HepG2 (cell line): ENCODE measurements at regions not wholly inside any gene's neighbourhood (a gene's known extent, or its start where the extent isn't known, plus 50 kb on each side); places are given as distances from the start of the nearest gene placed in this dataset.

Source experiments
- ATAC-seq: fragments of 200-7000 bp; cut with Tn5 transposase; 3 replicates; pipeline ENCODE4 v1.9.1; 2020; ENCODE audit warnings: mild to moderate bottlenecking, moderate library complexity
- BruUV-seq: library from RNA; stranded (reverse); fragments of 400-500 nt; replicated peaks from 2 replicates; lab custom pipeline; 2021; lab: Mats Ljungman, UMichigan
- CTCF ChIA-PET: fragments of 300-600 bp; formaldehyde crosslinking; extraction: SDS; loops from one replicate; lab custom pipeline; 2021; ENCODE audit warnings: low total read pairs, inconsistent platforms, low intra/inter-chr PET ratio; lab: Yijun Ruan, JAX
- POLR2A ChIA-PET: fragments of 350-600 bp; sonication (Branson Sonifier 250); formaldehyde crosslinking; loops from one replicate; lab custom pipeline; 2020; ENCODE audit warnings: antibody characterized with exemption, inconsistent platforms; lab: Yijun Ruan, JAX
- DNase-seq: peaks from one replicate; pipeline ENCODE4 v3.0.0-alpha.2; 2015; ENCODE audit warnings: low spot score
- FAIRE-seq: peaks from 3 replicates; lab custom pipeline; 2011; peaks lifted over from hg19 to GRCh38; lab: Jason Lieb, UNC
- H2AFZ ChIP-seq: one replicate; pipeline ENCODE4 v1.6.1; 2011; ENCODE audit warnings: low read length, inconsistent platforms
- H3K27ac ChIP-seq: fragments of 300-600 bp; 3 replicates; pipeline ENCODE4 v1.8.0; 2011; ENCODE audit warnings: mixed run types, mild to moderate bottlenecking, mixed read lengths, low read length, inconsistent platforms; ENCODE audit not compliant: insufficient read depth; ENCODE audit errors: extremely low read length
- H3K27me3 ChIP-seq, 2 experiments: fragments of 200-600 bp in 1 of 2; 2 replicates in 1 of 2; 3 replicates in 1 of 2; pipeline versions ENCODE4 v1.6.0 to v1.8.0; 2011; ENCODE audit warnings: low read length in 2 of 2, mild to moderate bottlenecking in 2 of 2, moderate library complexity in 2 of 2, inconsistent platforms in 1 of 2; ENCODE audit not compliant: insufficient read depth in 2 of 2, control insufficient read depth in 1 of 2
- H3K36me3 ChIP-seq, 2 experiments: fragments of 200-600 bp in 1 of 2; replicated peaks in 1 of 2; 2 replicates in 1 of 2; 3 replicates in 1 of 2; pipeline versions ENCODE4 v1.5.1 to v1.8.0; 2011; ENCODE audit warnings: low read length in 2 of 2, inconsistent platforms in 1 of 2; ENCODE audit not compliant: insufficient read depth in 2 of 2, control insufficient read depth in 1 of 2
- H3K4me1 ChIP-seq: 2 replicates; pipeline ENCODE4 v1.5.1; 2012; ENCODE audit warnings: low read length, inconsistent platforms; ENCODE audit not compliant: insufficient read depth
- H3K4me2 ChIP-seq: 2 replicates; pipeline ENCODE4 v1.6.0; 2011; ENCODE audit warnings: low read depth, low read length, inconsistent platforms
- H3K4me3 ChIP-seq, 3 experiments: fragments of 200-600 bp in 1 of 3; sonication (generic), shearing (Covaris generic) in 1 of 3; replicated peaks in 1 of 3; 2 replicates each; pipeline ENCODE4 v1.5.1; 2011 to 2016; ENCODE audit warnings: low read length in 3 of 3, inconsistent platforms in 2 of 3, low read depth in 2 of 3, mild to moderate bottlenecking in 2 of 3, control low read depth in 1 of 3, mixed read lengths in 1 of 3; ENCODE audit not compliant: insufficient read depth in 1 of 3
- H3K79me2 ChIP-seq: one replicate; pipeline ENCODE4 v1.6.1; 2011; ENCODE audit warnings: low read length, inconsistent platforms; ENCODE audit not compliant: insufficient read depth
- H3K9ac ChIP-seq: 2 replicates; pipeline ENCODE4 v1.6.0; 2011; ENCODE audit warnings: mild to moderate bottlenecking, low read depth, low read length, inconsistent platforms; ENCODE audit not compliant: insufficient read depth
- H3K9me3 ChIP-seq: 2 replicates; pipeline ENCODE4 v1.5.1; 2012; ENCODE audit warnings: mild to moderate bottlenecking, low read length
- H4K20me1 ChIP-seq: 2 replicates; pipeline ENCODE4 v1.6.0; 2011; ENCODE audit warnings: inconsistent platforms, mild to moderate bottlenecking, low read length, moderate library complexity; ENCODE audit not compliant: insufficient read depth
- ELF4 ChIP-seq: sonication (generic); formaldehyde crosslinking; IDR thresholded peaks from 2 replicates; pipeline ENCODE4 v1.5.0; 2020; ENCODE audit warnings: missing genetic modification reagents, mild to moderate bottlenecking, moderate library complexity, borderline replicate concordance
- KMT2A ChIP-seq: sonication (generic); formaldehyde crosslinking; IDR thresholded peaks from 2 replicates; pipeline ENCODE4 v1.4.0; 2020; ENCODE audit warnings: missing genetic modification reagents
- MAFK ChIP-seq, 2 experiments: IDR thresholded peaks in 1 of 2; conservative IDR thresholded peaks in 1 of 2; 2 replicates each; pipeline ENCODE4 v1.6.1; 2011; ENCODE audit warnings: improper control_type of control experiment in 2 of 2, low read length in 2 of 2
- NFIB ChIP-seq: sonication (generic); formaldehyde crosslinking; IDR thresholded peaks from 2 replicates; pipeline ENCODE4 v1.9.0; 2021; ENCODE audit warnings: missing genetic modification reagents, mild to moderate bottlenecking, borderline replicate concordance
- PAWR ChIP-seq: sonication (generic); formaldehyde crosslinking; IDR thresholded peaks from 2 replicates; pipeline ENCODE4 v1.4.0; 2020; ENCODE audit warnings: missing genetic modification reagents, mild to moderate bottlenecking, borderline replicate concordance
- ZKSCAN1 ChIP-seq: fragments of 150-350 bp; IDR thresholded peaks from 2 replicates; pipeline ENCODE4 v1.6.1; 2014; ENCODE audit warnings: low read length
- ZMYM4 ChIP-seq: sonication (generic); formaldehyde crosslinking; IDR thresholded peaks from 2 replicates; pipeline ENCODE4 v1.8.1; 2023; ENCODE audit warnings: mild to moderate bottlenecking, missing genetic modification reagents
- ZNF12 ChIP-seq: sonication (generic); formaldehyde crosslinking; IDR thresholded peaks from 2 replicates; pipeline ENCODE4 v1.5.0; 2020; ENCODE audit warnings: missing genetic modification reagents
- ZNF20 ChIP-seq: sonication (generic); formaldehyde crosslinking; IDR thresholded peaks from 2 replicates; pipeline ENCODE4 v1.4.0; 2020; ENCODE audit warnings: mild to moderate bottlenecking, moderate library complexity, missing genetic modification reagents
- ZNF331 ChIP-seq: sonication (generic); formaldehyde crosslinking; IDR thresholded peaks from 2 replicates; pipeline ENCODE4 v1.4.0; 2020; ENCODE audit warnings: missing genetic modification reagents
- ZNF549 ChIP-seq: sonication (generic); formaldehyde crosslinking; IDR thresholded peaks from 2 replicates; pipeline ENCODE4 v1.5.0; 2020; ENCODE audit warnings: missing genetic modification reagents
- ZNF781 ChIP-seq: sonication (generic); formaldehyde crosslinking; IDR thresholded peaks from 2 replicates; pipeline ENCODE4 v1.5.1; 2020; ENCODE audit warnings: borderline replicate concordance, mild to moderate bottlenecking, missing genetic modification reagents; ENCODE audit errors: not compliant biosample characterization
- WGBS: methylation state at CpG from one replicate; pipeline ENCODE4 v1.1.6; 2017; ENCODE audit warnings: low lambda C conversion rate; 5-methylcytosine and 5-hydroxymethylcytosine counted together
- in situ Hi-C: cut with HindIII; loops from 2 replicates; pipeline ENCODE4 v1.10.0; 2017; ENCODE audit warnings: low pct_unique_long_range_greater_than_20kb; ENCODE audit not compliant: extremely low pct_ligation_motif_present
- intact Hi-C: fragments of 100-400 bp; cut with micrococcal nuclease; formaldehyde crosslinking; loops from one replicate; pipeline ENCODE4 v1.10.0; 2022; ENCODE audit not compliant: unreplicated experiment
- TF ChIP-seq, protein P1 (sequence below): sonication (generic); formaldehyde crosslinking; IDR thresholded peaks from 2 replicates; pipeline ENCODE4 v1.4.0; 2020; ENCODE audit warnings: missing genetic modification reagents
- TF ChIP-seq, protein P2 (sequence below): sonication (generic); formaldehyde crosslinking; IDR thresholded peaks from 2 replicates; pipeline ENCODE4 v1.8.1; 2023; ENCODE audit warnings: missing genetic modification reagents, inconsistent platforms, borderline replicate concordance
- TF ChIP-seq, protein P3 (sequence below): IDR thresholded peaks from 2 replicates; pipeline ENCODE4 v1.6.1; 2016; ENCODE audit warnings: mild to moderate bottlenecking

DNA sequence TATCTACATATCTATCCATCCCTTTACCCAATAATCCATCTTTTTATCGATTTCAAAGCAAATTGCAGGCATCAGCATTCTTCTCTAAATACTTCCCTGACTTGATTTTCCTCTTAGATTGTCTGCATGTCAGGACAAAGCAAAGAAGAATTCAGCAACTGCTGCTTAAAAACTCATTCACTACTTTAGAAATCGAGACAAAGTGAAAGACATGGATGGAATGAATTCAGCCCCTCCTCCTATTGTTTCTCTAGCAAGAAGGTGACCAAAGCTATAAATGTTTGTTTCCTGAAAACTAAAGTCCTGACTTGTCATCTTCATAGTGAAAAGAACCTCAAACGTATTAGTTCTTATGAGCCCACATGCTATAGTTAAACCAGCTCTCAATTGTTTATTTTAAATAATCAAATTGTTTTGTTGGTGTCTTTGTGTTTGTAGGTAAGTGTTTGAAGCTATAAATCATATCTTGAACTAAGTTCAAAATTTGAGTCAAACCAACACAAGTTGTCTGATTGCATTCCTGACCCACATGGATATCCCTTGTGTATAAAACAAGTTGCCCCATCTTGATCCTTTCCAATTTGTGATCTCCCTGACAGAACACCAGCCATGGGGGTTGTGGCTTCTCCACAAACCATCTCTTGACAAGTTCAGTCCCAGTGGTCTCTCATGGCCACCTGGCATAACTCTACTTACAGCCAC lies 58.6 kb upstream of the ARHGAP5 start (continued):
- TF ChIP-seq, protein P1, sequence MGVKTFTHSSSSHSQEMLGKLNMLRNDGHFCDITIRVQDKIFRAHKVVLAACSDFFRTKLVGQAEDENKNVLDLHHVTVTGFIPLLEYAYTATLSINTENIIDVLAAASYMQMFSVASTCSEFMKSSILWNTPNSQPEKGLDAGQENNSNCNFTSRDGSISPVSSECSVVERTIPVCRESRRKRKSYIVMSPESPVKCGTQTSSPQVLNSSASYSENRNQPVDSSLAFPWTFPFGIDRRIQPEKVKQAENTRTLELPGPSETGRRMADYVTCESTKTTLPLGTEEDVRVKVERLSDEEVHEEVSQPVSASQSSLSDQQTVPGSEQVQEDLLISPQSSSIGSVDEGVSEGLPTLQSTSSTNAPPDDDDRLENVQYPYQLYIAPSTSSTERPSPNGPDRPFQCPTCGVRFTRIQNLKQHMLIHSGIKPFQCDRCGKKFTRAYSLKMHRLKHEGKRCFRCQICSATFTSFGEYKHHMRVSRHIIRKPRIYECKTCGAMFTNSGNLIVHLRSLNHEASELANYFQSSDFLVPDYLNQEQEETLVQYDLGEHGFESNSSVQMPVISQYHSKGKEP (CRISPR knock-in tag): no peak
- TF ChIP-seq, protein P2, sequence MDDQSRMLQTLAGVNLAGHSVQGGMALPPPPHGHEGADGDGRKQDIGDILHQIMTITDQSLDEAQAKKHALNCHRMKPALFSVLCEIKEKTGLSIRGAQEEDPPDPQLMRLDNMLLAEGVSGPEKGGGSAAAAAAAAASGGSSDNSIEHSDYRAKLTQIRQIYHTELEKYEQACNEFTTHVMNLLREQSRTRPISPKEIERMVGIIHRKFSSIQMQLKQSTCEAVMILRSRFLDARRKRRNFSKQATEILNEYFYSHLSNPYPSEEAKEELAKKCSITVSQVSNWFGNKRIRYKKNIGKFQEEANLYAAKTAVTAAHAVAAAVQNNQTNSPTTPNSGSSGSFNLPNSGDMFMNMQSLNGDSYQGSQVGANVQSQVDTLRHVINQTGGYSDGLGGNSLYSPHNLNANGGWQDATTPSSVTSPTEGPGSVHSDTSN (CRISPR knock-in tag): no peak
- TF ChIP-seq MAFK (conservative IDR thresholded peaks at IDR 0.05 in 1 of 2, IDR thresholded peaks at IDR 0.05 in 1 of 2; ENCODE audit: low read length in 2 of 2) (peak; percentile 45 to 54; a peak in 3 of 4 replicates), PAWR (no peak), ZNF12 (CRISPR knock-in tag) (no peak), ZMYM4 (no peak)

DNA sequence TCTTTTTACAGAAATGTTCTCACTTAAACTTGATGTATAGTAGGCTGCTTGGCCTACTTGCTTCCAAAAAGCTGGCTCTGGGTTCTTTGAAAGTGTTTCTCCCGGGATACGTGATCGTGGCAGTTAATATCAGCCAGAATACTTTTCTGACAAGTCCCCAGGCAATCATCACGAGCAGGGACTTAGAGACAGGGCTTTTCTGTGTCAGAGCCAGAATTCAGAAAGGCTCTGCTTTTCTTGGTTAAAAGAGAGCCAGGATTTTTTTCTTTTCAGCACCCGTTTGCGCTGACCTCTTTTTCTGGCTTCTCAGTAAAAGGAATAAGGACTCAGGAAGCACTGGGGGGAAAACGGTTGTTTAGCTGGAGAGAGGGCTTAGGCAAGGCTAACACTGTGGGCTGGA lies 57.8 kb upstream of the ARHGAP5 start:
- Histone ChIP-seq H3K9me3 (0 out of 2 replicates have a peak, but pooled peaks cover 11% of the 10 kb centered on the region), H3K4me2 (no peak overlapping the region), H2AFZ (no peak overlapping the region), H3K4me1 (peaks cover 6% of the 10 kb centered on the region; the same call in 1 of the 2 replicates), H4K20me1 (no peaks in the 10 kb centered on the region), H3K79me2 (no peaks in the 10 kb centered on the region), H3K9ac (no peak overlapping the region), H3K27me3 (peaks cover 0 to 4% of the 10 kb centered on the region in 2 experiments; a peak in 1 of 5 replicates), H3K4me3 (no peak overlapping the region), H3K27ac (no peak overlapping the region), H3K36me3 (no peaks in the 10 kb centered on the region)
- WGBS: 27% methylated on average over 7 of the region's 7 CpGs
- DNase-seq (no peak), ATAC-seq (no peak), FAIRE-seq (no peak)
- ChIA-PET CTCF (no interaction called here), POLR2A (interaction anchor here (1.4 kb wide), 1 partner anchor 58 kb away, joined by 4 read pairs; the partner anchor contains the start of gene ARHGAP5)
- no TSS peak for BruUV-seq
- TF ChIP-seq ZNF781 (CRISPR knock-in tag): no peak
- no peak for TF ChIP-seq ZKSCAN1
- TF ChIP-seq ELF4: no peak
- no peak for TF ChIP-seq ZNF20
- TF ChIP-seq ZNF549 (CRISPR knock-in tag): no peak
- TF ChIP-seq NFIB (CRISPR knock-in tag): no peak
- TF ChIP-seq KMT2A (CRISPR knock-in tag): no peak
- TF ChIP-seq, protein P3, sequence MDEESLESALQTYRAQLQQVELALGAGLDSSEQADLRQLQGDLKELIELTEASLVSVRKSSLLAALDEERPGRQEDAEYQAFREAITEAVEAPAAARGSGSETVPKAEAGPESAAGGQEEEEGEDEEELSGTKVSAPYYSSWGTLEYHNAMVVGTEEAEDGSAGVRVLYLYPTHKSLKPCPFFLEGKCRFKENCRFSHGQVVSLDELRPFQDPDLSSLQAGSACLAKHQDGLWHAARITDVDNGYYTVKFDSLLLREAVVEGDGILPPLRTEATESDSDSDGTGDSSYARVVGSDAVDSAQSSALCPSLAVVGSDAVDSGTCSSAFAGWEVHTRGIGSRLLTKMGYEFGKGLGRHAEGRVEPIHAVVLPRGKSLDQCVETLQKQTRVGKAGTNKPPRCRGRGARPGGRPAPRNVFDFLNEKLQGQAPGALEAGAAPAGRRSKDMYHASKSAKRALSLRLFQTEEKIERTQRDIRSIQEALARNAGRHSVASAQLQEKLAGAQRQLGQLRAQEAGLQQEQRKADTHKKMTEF (CRISPR knock-in tag): no peak
- no peak for TF ChIP-seq ZNF331 (CRISPR knock-in tag)
- intact Hi-C loops: no loop called here
- in situ Hi-C loops: no loop called here
